ENCODE measurements at regions not wholly inside any gene's neighbourhood (a gene's known extent, or its start where the extent isn't known, plus 50 kb on each side); places are given as distances from the start of the nearest gene placed in this dataset.

DNA sequence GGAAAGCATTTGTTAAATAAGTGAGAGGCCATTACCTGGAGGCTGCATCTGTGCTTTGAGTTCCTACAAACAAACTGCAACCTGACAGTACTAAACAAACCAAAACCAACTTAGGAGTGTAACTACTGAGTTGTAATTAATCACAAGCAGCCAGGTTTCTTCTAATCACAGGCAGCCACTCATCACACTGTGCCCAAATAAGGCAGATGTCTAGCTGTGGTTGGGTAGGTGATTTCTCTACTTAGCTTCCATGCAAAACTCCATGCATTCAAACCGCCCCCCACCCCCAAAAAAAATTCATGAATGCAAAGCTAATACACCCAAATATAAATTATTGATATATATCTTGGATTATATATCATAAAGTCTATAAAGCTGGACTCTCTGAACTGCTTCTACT lies 461.1 kb downstream of the ARL4A start:
- Histone ChIP-seq H2BK5ac (ENCODE audit: low read length) (no peak overlapping the region), H2AFZ (ENCODE audit: low read length) (peak overlapping the region; percentile 1), H3K36me3 (replicated peaks in 1 of 2; ENCODE audit: control insufficient read depth in 2 of 2, insufficient read depth in 2 of 2, low read length in 2 of 2) (no peaks in the 10 kb centered on the region), H2AK5ac (ENCODE audit: low read depth, low read length) (no peak overlapping the region), H3K18ac (ENCODE audit: low read length) (no peak overlapping the region), H3K79me1 (ENCODE audit: low read depth, low read length) (no peaks in the 10 kb centered on the region), H3K4me3 (ENCODE audit: low read length in 2 of 2) (no peak overlapping the region), H2BK120ac (ENCODE audit: low read depth, low read length) (no peak overlapping the region), H3K9me3 (replicated peaks in 1 of 2; ENCODE audit: control insufficient read depth in 2 of 2, insufficient read depth in 1 of 2, low read depth in 1 of 2, low read length in 2 of 2) (no peaks in the 10 kb centered on the region), H2BK15ac (ENCODE audit: low read length) (no peak overlapping the region), H3K4me1 (ENCODE audit: control insufficient read depth in 2 of 2, insufficient read depth in 1 of 2, low read depth in 1 of 2, low read length in 2 of 2) (peaks cover 0 to 3% of the 10 kb centered on the region in 2 donors), H4K91ac (ENCODE audit: low read depth, low read length, poor library complexity) (no peak overlapping the region), H3K23ac (ENCODE audit: low read depth, low read length, poor library complexity) (no peak overlapping the region), H3K27ac (replicated peaks; ENCODE audit: low read length) (no peak overlapping the region), H3K4ac (ENCODE audit: low read length) (no peak overlapping the region), H3K27me3 (ENCODE audit: control insufficient read depth in 3 of 3, insufficient read depth in 3 of 3, low read depth in 1 of 3, low read length in 3 of 3) (no peaks in the 10 kb centered on the region), H2BK12ac (ENCODE audit: low read length) (no peak overlapping the region), H3K4me2 (ENCODE audit: insufficient read depth, low read length, poor library complexity, severe bottlenecking) (no peak overlapping the region), H3K14ac (ENCODE audit: low read length) (no peak overlapping the region), H4K8ac (ENCODE audit: low read depth, low read length) (no peak overlapping the region), H3K9ac (ENCODE audit: low read depth, low read length, poor library complexity) (no peak overlapping the region)
- no peak for DNase-seq (ENCODE audit: low spot score)
- WGBS, 2 donors (ENCODE audit: extremely low coverage in 2 of 2, insufficient read length in 2 of 2, insufficient replicate concordance in 1 of 2): no CpG with 5 or more reads among the region's 1 CpG

DNA sequence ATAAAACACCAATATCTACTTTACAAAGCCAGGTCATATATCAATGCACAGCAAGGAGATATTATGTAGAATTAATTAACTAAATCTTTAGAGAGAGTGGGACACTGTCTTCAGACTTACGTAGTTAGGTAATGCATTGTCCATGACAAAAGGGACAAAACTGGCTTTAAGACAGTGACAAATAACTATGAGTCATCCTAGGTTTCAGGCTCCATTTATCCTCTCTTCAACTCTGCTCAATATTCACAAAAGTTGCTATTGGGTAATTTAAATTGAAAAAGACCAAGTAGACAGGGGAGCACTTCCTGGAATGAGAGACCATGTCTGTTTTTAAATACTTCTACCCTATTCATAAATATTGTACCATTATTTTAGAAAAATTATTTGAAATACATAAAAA lies 464.5 kb downstream of the ARL4A start:
- H3K79me1 ChIP-seq (ENCODE audit: low read depth, low read length): no peaks in the 10 kb centered on the region
- H3K4me3 ChIP-seq (ENCODE audit: low read length in 2 of 2): no peak overlapping the region
- no peak overlapping the region for H3K9ac ChIP-seq (ENCODE audit: low read depth, low read length, poor library complexity)
- H3K4ac ChIP-seq (ENCODE audit: low read length): no peak overlapping the region
- H3K23ac ChIP-seq (ENCODE audit: low read depth, low read length, poor library complexity): no peak overlapping the region
- H4K8ac ChIP-seq (ENCODE audit: low read depth, low read length): no peak overlapping the region
- H4K91ac ChIP-seq (ENCODE audit: low read depth, low read length, poor library complexity): no peak overlapping the region
- no peak overlapping the region for H3K27ac ChIP-seq (replicated peaks; ENCODE audit: low read length)
- H2BK12ac ChIP-seq (ENCODE audit: low read length): no peak overlapping the region
- no peak for DNase-seq (ENCODE audit: low spot score)
- peaks cover 0 to 3% of the 10 kb centered on the region in 2 donors for H3K4me1 ChIP-seq (ENCODE audit: control insufficient read depth in 2 of 2, insufficient read depth in 1 of 2, low read depth in 1 of 2, low read length in 2 of 2)
- WGBS, 2 donors (ENCODE audit: extremely low coverage in 2 of 2, insufficient read length in 2 of 2, insufficient replicate concordance in 1 of 2): no CpG with 5 or more reads among the region's 1 CpG
- peak overlapping the region; percentile 19 for H2AFZ ChIP-seq (ENCODE audit: low read length)
- no peaks in the 10 kb centered on the region for H3K36me3 ChIP-seq (replicated peaks in 1 of 2; ENCODE audit: control insufficient read depth in 2 of 2, insufficient read depth in 2 of 2, low read length in 2 of 2)
- H3K14ac ChIP-seq (ENCODE audit: low read length): no peak overlapping the region
- no peak overlapping the region for H2BK120ac ChIP-seq (ENCODE audit: low read depth, low read length)
- no peak overlapping the region for H2BK5ac ChIP-seq (ENCODE audit: low read length)
- H3K4me2 ChIP-seq (ENCODE audit: insufficient read depth, low read length, poor library complexity, severe bottlenecking): no peak overlapping the region
- H3K27me3 ChIP-seq (ENCODE audit: control insufficient read depth in 3 of 3, insufficient read depth in 3 of 3, low read depth in 1 of 3, low read length in 3 of 3): no peaks in the 10 kb centered on the region
- H2BK15ac ChIP-seq (ENCODE audit: low read length): no peak overlapping the region
- H2AK5ac ChIP-seq (ENCODE audit: low read depth, low read length): no peak overlapping the region
- H3K9me3 ChIP-seq (replicated peaks in 1 of 2; ENCODE audit: control insufficient read depth in 2 of 2, insufficient read depth in 1 of 2, low read depth in 1 of 2, low read length in 2 of 2): no peaks in the 10 kb centered on the region
- H3K18ac ChIP-seq (ENCODE audit: low read length): no peak overlapping the region

DNA sequence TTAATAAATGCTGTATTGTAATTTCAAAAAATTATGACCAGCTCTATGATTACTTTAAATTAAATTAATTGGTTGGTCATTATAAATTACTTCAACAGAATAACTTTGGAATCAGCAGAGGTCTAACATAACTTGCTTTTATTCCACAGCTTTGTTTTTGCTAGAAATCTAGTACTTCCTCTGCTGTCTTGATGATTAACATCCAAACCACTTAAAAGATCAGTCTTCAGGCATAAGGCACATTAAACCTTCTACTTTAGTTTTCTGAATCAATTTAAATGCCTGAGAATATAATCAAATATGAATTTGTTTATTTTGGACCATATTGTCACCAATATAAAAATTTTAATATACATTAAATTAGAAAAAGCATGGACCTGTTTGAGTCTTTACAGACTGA lies 465.3 kb downstream of the ARL4A start:
- H3K14ac ChIP-seq (ENCODE audit: low read length): no peak overlapping the region
- H3K36me3 ChIP-seq (replicated peaks in 1 of 2; ENCODE audit: control insufficient read depth in 2 of 2, insufficient read depth in 2 of 2, low read length in 2 of 2): no peaks in the 10 kb centered on the region
- H2BK15ac ChIP-seq (ENCODE audit: low read length): no peak overlapping the region
- H2AK5ac ChIP-seq (ENCODE audit: low read depth, low read length): no peak overlapping the region
- no peak overlapping the region for H3K27ac ChIP-seq (replicated peaks; ENCODE audit: low read length)
- no peak overlapping the region for H3K4ac ChIP-seq (ENCODE audit: low read length)
- H2BK12ac ChIP-seq (ENCODE audit: low read length): no peak overlapping the region
- H3K9me3 ChIP-seq (replicated peaks in 1 of 2; ENCODE audit: control insufficient read depth in 2 of 2, insufficient read depth in 1 of 2, low read depth in 1 of 2, low read length in 2 of 2): no peaks in the 10 kb centered on the region
- no peak overlapping the region for H2BK5ac ChIP-seq (ENCODE audit: low read length)
- H3K4me1 ChIP-seq (ENCODE audit: control insufficient read depth in 2 of 2, insufficient read depth in 1 of 2, low read depth in 1 of 2, low read length in 2 of 2): peaks cover 0 to 3% of the 10 kb centered on the region in 2 donors
- H2AFZ ChIP-seq (ENCODE audit: low read length): no peak overlapping the region
- H4K8ac ChIP-seq (ENCODE audit: low read depth, low read length): no peak overlapping the region
- no peak overlapping the region for H3K4me3 ChIP-seq (ENCODE audit: low read length in 2 of 2)
- DNase-seq (ENCODE audit: low spot score): no peak
- no peaks in the 10 kb centered on the region for H3K27me3 ChIP-seq (ENCODE audit: control insufficient read depth in 3 of 3, insufficient read depth in 3 of 3, low read depth in 1 of 3, low read length in 3 of 3)
- no peak overlapping the region for H3K23ac ChIP-seq (ENCODE audit: low read depth, low read length, poor library complexity)
- H2BK120ac ChIP-seq (ENCODE audit: low read depth, low read length): no peak overlapping the region
- no peak overlapping the region for H3K4me2 ChIP-seq (ENCODE audit: insufficient read depth, low read length, poor library complexity, severe bottlenecking)
- H3K79me1 ChIP-seq (ENCODE audit: low read depth, low read length): no peaks in the 10 kb centered on the region
- no peak overlapping the region for H4K91ac ChIP-seq (ENCODE audit: low read depth, low read length, poor library complexity)
- H3K18ac ChIP-seq (ENCODE audit: low read length): no peak overlapping the region
- no peak overlapping the region for H3K9ac ChIP-seq (ENCODE audit: low read depth, low read length, poor library complexity)

DNA sequence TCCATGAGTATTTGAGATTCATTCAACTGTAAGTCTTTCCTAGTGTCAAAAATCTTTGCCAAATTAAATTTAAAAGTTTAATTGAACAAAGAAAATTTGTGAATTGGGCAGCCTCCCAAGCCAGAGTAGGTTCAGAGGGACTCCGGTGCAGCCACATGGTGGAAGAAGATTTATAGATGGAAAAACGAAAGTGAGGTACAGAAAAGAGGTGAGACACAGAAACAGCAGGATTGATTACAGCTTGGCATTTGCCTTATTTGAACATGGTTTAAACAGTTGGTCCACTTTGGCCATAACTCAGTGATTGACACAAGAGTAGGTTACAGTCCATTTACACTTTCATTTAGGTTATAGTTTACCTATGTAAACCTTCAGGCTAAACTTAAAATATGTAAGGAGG lies 465.8 kb downstream of the ARL4A start:
- Histone ChIP-seq H2BK5ac (ENCODE audit: low read length) (no peak overlapping the region), H3K14ac (ENCODE audit: low read length) (no peak overlapping the region), H3K27me3 (ENCODE audit: control insufficient read depth in 3 of 3, insufficient read depth in 3 of 3, low read depth in 1 of 3, low read length in 3 of 3) (no peaks in the 10 kb centered on the region), H3K4me2 (ENCODE audit: insufficient read depth, low read length, poor library complexity, severe bottlenecking) (no peak overlapping the region), H2BK12ac (ENCODE audit: low read length) (no peak overlapping the region), H4K91ac (ENCODE audit: low read depth, low read length, poor library complexity) (no peak overlapping the region), H3K4me1 (ENCODE audit: control insufficient read depth in 2 of 2, insufficient read depth in 1 of 2, low read depth in 1 of 2, low read length in 2 of 2) (peaks cover 0 to 3% of the 10 kb centered on the region in 2 donors), H2BK120ac (ENCODE audit: low read depth, low read length) (no peak overlapping the region), H3K18ac (ENCODE audit: low read length) (no peak overlapping the region), H2AFZ (ENCODE audit: low read length) (peak overlapping the region; percentile 12), H2BK15ac (ENCODE audit: low read length) (no peak overlapping the region), H2AK5ac (ENCODE audit: low read depth, low read length) (no peak overlapping the region), H3K27ac (replicated peaks; ENCODE audit: low read length) (no peak overlapping the region), H3K36me3 (replicated peaks in 1 of 2; ENCODE audit: control insufficient read depth in 2 of 2, insufficient read depth in 2 of 2, low read length in 2 of 2) (no peaks in the 10 kb centered on the region), H3K4ac (ENCODE audit: low read length) (no peak overlapping the region), H3K79me1 (ENCODE audit: low read depth, low read length) (no peaks in the 10 kb centered on the region), H3K4me3 (ENCODE audit: low read length in 2 of 2) (no peak overlapping the region), H3K9ac (ENCODE audit: low read depth, low read length, poor library complexity) (no peak overlapping the region), H3K9me3 (replicated peaks in 1 of 2; ENCODE audit: control insufficient read depth in 2 of 2, insufficient read depth in 1 of 2, low read depth in 1 of 2, low read length in 2 of 2) (no peaks in the 10 kb centered on the region), H3K23ac (ENCODE audit: low read depth, low read length, poor library complexity) (no peak overlapping the region), H4K8ac (ENCODE audit: low read depth, low read length) (no peak overlapping the region)
- DNase-seq (ENCODE audit: low spot score): no peak
- no CpG with 5 or more reads among the region's 2 CpGs for WGBS, 2 donors (ENCODE audit: extremely low coverage in 2 of 2, insufficient read length in 2 of 2, insufficient replicate concordance in 1 of 2)

All from neuronal stem cell (in vitro differentiated cells).